ENCODE measurements at regions not wholly inside any gene's neighbourhood (a gene's known extent, or its start where the extent isn't known, plus 50 kb on each side); places are given as distances from the start of the nearest gene placed in this dataset.

GRCh38 chr4:181701894-181702293 lies 541.3 kb upstream of the TENM3 start:
- H3K4me3 ChIP-seq (ENCODE audit: low read depth, low read length, poor library complexity, severe bottlenecking), result no peak overlapping the region
- no peaks in the 10 kb centered on the region for H3K4me1 ChIP-seq (ENCODE audit: insufficient read depth, low read length, poor library complexity, severe bottlenecking)
- no peaks in the 10 kb centered on the region for H3K9me3 ChIP-seq (ENCODE audit: low read depth, low read length, poor library complexity, severe bottlenecking)
- DNase-seq (ENCODE audit: low spot score), result no peak
- ChIA-PET POLR2A (ENCODE audit: low non-redundant PET) (no interaction called here), CTCF (no interaction called here)
- H3K36me3 ChIP-seq (ENCODE audit: insufficient read depth, low read length, poor library complexity, severe bottlenecking), result no peaks in the 10 kb centered on the region
- no peak for TF ChIP-seq EZH2 (IDR thresholded peaks at IDR 0.05; ENCODE audit: borderline replicate concordance, low read depth, low read length, poor library complexity, severe bottlenecking)
- no peak overlapping the region for H3K27ac ChIP-seq (ENCODE audit: low read depth, low read length, poor library complexity, severe bottlenecking)
- H3K27me3 ChIP-seq (replicated peaks; ENCODE audit: insufficient read depth, low read depth, low read length, poor library complexity), result peaks cover 62% of the 10 kb centered on the region
- intact Hi-C loops (cut with micrococcal nuclease; ENCODE audit: unreplicated experiment), result no loop called here
- BruUV-seq (replicated peaks), result no TSS peak

DNA sequence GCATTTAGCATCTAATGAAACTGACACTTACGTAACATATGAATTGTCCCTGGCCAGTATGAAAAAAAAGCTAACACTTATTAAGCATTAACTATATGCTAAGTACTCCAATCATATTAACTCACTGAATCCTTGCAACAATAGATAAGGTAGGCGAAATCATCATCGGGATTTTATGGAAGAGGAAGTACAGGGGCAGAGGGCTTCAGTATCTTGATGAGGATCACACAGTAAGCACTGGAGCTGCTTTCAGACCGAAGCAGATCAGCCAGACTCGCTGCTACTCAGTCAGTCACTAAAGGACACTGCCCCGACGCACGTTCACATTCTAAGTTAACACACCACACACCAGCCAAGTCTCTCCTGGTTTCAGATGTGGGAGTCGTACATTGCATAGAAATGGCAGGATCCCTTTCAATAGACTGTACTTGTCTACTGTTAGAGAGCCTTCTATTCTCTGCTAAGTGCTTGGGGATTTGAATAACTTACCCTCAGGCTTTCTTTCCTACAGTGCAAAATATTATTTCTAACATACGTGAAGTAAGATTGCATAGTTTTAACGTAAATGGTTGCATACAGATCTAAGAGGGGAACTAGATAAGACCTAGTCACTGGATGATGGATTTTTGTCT lies 540.2 kb upstream of the TENM3 start:
- intact Hi-C loops (cut with micrococcal nuclease; ENCODE audit: unreplicated experiment), result no loop called here
- ChIA-PET CTCF (no interaction called here), POLR2A (ENCODE audit: low non-redundant PET) (no interaction called here)
- no TSS peak for BruUV-seq (replicated peaks)
- Histone ChIP-seq H3K27ac (ENCODE audit: low read depth, low read length, poor library complexity, severe bottlenecking) (no peak overlapping the region), H3K9me3 (ENCODE audit: low read depth, low read length, poor library complexity, severe bottlenecking) (no peaks in the 10 kb centered on the region), H3K4me1 (ENCODE audit: insufficient read depth, low read length, poor library complexity, severe bottlenecking) (no peaks in the 10 kb centered on the region), H3K36me3 (ENCODE audit: insufficient read depth, low read length, poor library complexity, severe bottlenecking) (no peaks in the 10 kb centered on the region), H3K27me3 (replicated peaks; ENCODE audit: insufficient read depth, low read depth, low read length, poor library complexity) (peaks cover 65% of the 10 kb centered on the region), H3K4me3 (ENCODE audit: low read depth, low read length, poor library complexity, severe bottlenecking) (no peak overlapping the region)
- no peak for TF ChIP-seq EZH2 (IDR thresholded peaks at IDR 0.05; ENCODE audit: borderline replicate concordance, low read depth, low read length, poor library complexity, severe bottlenecking)
- TF ChIP-seq, protein P1, sequence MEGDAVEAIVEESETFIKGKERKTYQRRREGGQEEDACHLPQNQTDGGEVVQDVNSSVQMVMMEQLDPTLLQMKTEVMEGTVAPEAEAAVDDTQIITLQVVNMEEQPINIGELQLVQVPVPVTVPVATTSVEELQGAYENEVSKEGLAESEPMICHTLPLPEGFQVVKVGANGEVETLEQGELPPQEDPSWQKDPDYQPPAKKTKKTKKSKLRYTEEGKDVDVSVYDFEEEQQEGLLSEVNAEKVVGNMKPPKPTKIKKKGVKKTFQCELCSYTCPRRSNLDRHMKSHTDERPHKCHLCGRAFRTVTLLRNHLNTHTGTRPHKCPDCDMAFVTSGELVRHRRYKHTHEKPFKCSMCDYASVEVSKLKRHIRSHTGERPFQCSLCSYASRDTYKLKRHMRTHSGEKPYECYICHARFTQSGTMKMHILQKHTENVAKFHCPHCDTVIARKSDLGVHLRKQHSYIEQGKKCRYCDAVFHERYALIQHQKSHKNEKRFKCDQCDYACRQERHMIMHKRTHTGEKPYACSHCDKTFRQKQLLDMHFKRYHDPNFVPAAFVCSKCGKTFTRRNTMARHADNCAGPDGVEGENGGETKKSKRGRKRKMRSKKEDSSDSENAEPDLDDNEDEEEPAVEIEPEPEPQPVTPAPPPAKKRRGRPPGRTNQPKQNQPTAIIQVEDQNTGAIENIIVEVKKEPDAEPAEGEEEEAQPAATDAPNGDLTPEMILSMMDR (conservative IDR thresholded peaks at IDR 0.05; ENCODE audit: low read depth, low read length), result no peak
- DNase-seq (ENCODE audit: low spot score), result no peak

DNA sequence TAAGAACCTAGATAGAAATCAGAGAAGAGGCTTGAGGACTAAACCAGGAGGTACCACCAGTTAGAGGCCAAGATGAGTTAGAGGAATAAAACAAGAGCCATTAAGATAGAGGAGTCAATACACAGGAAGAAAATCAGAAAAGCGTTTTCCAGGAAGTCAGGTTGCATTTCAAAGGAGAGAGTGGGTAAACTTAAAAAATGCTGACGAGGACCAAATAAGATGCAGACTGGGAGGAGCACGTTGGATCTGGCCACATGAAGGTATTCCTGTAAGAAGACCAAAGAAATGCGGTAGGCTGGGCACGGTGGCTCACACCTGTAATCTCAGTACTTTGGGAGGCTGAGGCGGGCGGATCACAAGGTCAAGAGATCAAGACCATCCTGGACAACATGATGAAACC lies 533.1 kb upstream of the TENM3 start:
- no peaks in the 10 kb centered on the region for H3K4me1 ChIP-seq (ENCODE audit: insufficient read depth, low read length, poor library complexity, severe bottlenecking)
- POLR2A ChIA-PET (ENCODE audit: low non-redundant PET), result no interaction called here
- TF ChIP-seq EZH2 (IDR thresholded peaks at IDR 0.05; ENCODE audit: borderline replicate concordance, low read depth, low read length, poor library complexity, severe bottlenecking), result no peak
- TF ChIP-seq, protein P1 (conservative IDR thresholded peaks at IDR 0.05; ENCODE audit: low read depth, low read length), result no peak
- no peak for DNase-seq (ENCODE audit: low spot score)
- CTCF ChIA-PET, result no interaction called here
- H3K36me3 ChIP-seq (ENCODE audit: insufficient read depth, low read length, poor library complexity, severe bottlenecking), result no peaks in the 10 kb centered on the region
- no peak overlapping the region for H3K4me3 ChIP-seq (ENCODE audit: low read depth, low read length, poor library complexity, severe bottlenecking)
- H3K27me3 ChIP-seq (replicated peaks; ENCODE audit: insufficient read depth, low read depth, low read length, poor library complexity), result peaks cover 22% of the 10 kb centered on the region
- BruUV-seq (replicated peaks), result no TSS peak
- intact Hi-C loops (cut with micrococcal nuclease; ENCODE audit: unreplicated experiment), result no loop called here
- H3K27ac ChIP-seq (ENCODE audit: low read depth, low read length, poor library complexity, severe bottlenecking), result no peak overlapping the region
- no peaks in the 10 kb centered on the region for H3K9me3 ChIP-seq (ENCODE audit: low read depth, low read length, poor library complexity, severe bottlenecking)

- Histone ChIP-seq H3K27ac (ENCODE audit: low read depth, low read length, poor library complexity, severe bottlenecking) (no peak overlapping the region), H3K9me3 (ENCODE audit: low read depth, low read length, poor library complexity, severe bottlenecking) (no peaks in the 10 kb centered on the region), H3K4me1 (ENCODE audit: insufficient read depth, low read length, poor library complexity, severe bottlenecking) (no peaks in the 10 kb centered on the region), H3K27me3 (replicated peaks; ENCODE audit: insufficient read depth, low read depth, low read length, poor library complexity) (peaks cover 24% of the 10 kb centered on the region), H3K4me3 (ENCODE audit: low read depth, low read length, poor library complexity, severe bottlenecking) (no peak overlapping the region), H3K36me3 (ENCODE audit: insufficient read depth, low read length, poor library complexity, severe bottlenecking) (no peaks in the 10 kb centered on the region)
- no TSS peak for BruUV-seq (replicated peaks)
- DNase-seq (ENCODE audit: low spot score), result no peak
- ChIA-PET CTCF (no interaction called here), POLR2A (ENCODE audit: low non-redundant PET) (no interaction called here)
- intact Hi-C loops (cut with micrococcal nuclease; ENCODE audit: unreplicated experiment), result no loop called here
- no peak for TF ChIP-seq EZH2 (IDR thresholded peaks at IDR 0.05; ENCODE audit: borderline replicate concordance, low read depth, low read length, poor library complexity, severe bottlenecking)
- TF ChIP-seq, protein P1 (conservative IDR thresholded peaks at IDR 0.05; ENCODE audit: low read depth, low read length), result no peak
Measured at GRCh38 chr4:181711387-181711786, 531.8 kb upstream of the TENM3 start.
